Upper lobe of left lung (tissue), 4 donors: ENCODE measurements at regions not wholly inside any gene's neighbourhood (a gene's known extent, or its start where the extent isn't known, plus 50 kb on each side); places are given as distances from the start of the nearest gene placed in this dataset.

Experiments
- POLR2AphosphoS5 ChIP-seq, 2 donors: sonication (generic); formaldehyde crosslinking; IDR thresholded peaks; one replicate each; pipeline ENCODE4 v1.5.1; 2017; ENCODE audit warnings: antibody characterized with exemption in 2 of 2
- TF ChIP-seq, protein P1 (sequence below), 6 experiments: fragments of 450-650 bp in 4 of 6; fragments of 200-600 bp in 2 of 6; sonication (generic) in 2 of 6; IDR thresholded peaks; one replicate each; pipeline ENCODE4 v1.5.1; 2016 to 2019; ENCODE audit warnings: antibody characterized with exemption in 6 of 6

DNA sequence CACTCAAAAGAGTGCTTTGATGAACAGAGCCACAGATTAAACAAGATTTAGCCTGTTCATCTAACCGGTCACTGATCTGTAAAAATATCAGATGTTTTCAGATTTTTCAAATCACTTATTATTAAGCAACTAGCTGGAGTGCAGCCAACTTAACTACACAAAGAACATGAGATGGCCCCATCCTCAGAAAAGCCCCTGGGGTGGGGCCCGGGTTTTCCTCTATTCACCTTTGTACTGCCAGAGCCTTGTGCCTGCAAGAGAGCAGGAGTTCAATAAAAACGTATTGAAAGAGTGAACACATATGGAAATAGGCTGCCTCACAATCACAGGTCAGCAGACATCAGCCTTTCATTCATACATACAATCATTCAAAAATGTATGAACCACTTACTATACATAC lies 516.1 kb downstream of the OMA1 start:
- TF ChIP-seq, protein P1, sequence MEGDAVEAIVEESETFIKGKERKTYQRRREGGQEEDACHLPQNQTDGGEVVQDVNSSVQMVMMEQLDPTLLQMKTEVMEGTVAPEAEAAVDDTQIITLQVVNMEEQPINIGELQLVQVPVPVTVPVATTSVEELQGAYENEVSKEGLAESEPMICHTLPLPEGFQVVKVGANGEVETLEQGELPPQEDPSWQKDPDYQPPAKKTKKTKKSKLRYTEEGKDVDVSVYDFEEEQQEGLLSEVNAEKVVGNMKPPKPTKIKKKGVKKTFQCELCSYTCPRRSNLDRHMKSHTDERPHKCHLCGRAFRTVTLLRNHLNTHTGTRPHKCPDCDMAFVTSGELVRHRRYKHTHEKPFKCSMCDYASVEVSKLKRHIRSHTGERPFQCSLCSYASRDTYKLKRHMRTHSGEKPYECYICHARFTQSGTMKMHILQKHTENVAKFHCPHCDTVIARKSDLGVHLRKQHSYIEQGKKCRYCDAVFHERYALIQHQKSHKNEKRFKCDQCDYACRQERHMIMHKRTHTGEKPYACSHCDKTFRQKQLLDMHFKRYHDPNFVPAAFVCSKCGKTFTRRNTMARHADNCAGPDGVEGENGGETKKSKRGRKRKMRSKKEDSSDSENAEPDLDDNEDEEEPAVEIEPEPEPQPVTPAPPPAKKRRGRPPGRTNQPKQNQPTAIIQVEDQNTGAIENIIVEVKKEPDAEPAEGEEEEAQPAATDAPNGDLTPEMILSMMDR (IDR thresholded peaks at IDR 0.05) = no peak
- TF ChIP-seq POLR2AphosphoS5 (IDR thresholded peaks at IDR 0.05) = no peak
